ENCODE measurements at regions not wholly inside any gene's neighbourhood (a gene's known extent, or its start where the extent isn't known, plus 50 kb on each side); places are given as distances from the start of the nearest gene placed in this dataset.
A peak's percentile ranks its signal among the peaks of the same experiment; 100 is the strongest.

DNA sequence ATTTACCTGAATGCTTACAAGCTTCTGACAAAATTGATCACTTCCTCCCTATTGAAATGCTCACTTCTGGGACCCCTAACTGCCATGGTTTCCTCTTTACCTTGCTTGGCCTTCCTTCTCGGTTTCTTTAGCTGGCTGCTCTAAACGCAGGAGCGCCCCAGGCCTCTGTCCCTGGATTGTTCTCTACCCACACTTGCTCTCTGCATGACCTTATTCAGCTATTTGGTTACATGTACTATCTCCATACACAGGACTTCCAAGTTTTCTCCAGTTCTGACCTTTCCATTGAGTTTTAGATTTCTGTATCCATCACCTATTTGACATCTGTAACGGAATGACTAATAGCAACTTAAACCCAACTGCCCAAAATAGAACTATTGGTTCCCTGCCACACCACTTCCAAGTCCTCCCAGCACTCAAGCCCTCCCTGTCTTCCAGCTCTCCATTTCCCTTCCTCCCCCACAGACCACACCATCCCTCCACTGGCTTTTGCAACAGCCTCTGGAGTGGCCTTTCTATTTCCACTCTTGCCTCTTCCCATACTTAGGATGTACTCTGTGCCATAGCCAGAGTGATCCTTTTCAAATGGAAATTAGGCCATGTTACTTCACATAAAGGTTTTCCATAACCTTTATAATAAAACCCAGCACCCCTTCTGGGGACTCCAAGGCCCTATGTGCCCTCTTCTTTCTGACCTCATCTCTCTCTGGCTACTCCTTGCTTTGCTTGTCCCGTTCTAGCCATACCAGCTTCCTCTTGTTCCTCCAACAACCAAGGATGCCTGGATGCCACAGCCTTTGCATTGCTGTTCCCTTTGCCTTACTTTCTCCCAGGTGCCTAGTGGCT lies 202.2 kb downstream of the AEBP2 start:
- TF ChIP-seq, protein P1, sequence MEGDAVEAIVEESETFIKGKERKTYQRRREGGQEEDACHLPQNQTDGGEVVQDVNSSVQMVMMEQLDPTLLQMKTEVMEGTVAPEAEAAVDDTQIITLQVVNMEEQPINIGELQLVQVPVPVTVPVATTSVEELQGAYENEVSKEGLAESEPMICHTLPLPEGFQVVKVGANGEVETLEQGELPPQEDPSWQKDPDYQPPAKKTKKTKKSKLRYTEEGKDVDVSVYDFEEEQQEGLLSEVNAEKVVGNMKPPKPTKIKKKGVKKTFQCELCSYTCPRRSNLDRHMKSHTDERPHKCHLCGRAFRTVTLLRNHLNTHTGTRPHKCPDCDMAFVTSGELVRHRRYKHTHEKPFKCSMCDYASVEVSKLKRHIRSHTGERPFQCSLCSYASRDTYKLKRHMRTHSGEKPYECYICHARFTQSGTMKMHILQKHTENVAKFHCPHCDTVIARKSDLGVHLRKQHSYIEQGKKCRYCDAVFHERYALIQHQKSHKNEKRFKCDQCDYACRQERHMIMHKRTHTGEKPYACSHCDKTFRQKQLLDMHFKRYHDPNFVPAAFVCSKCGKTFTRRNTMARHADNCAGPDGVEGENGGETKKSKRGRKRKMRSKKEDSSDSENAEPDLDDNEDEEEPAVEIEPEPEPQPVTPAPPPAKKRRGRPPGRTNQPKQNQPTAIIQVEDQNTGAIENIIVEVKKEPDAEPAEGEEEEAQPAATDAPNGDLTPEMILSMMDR (IDR thresholded peaks at IDR 0.05), result no peak
- Mint-ChIP-seq H3K4me1 (ENCODE audit: low read depth) (peaks cover 9% of the 10 kb centered on the region), H3K36me3 (ENCODE audit: low read depth) (peaks cover 4% of the 10 kb centered on the region), H3K27me3 (ENCODE audit: low read depth) (no peaks in the 10 kb centered on the region), H3K4me3 (ENCODE audit: unreplicated experiment) (no peak overlapping the region), H3K27ac (ENCODE audit: unreplicated experiment) (no peak overlapping the region), H3K9me3 (ENCODE audit: low read depth) (peaks cover 7% of the 10 kb centered on the region)
- DNase-seq (ENCODE audit: low spot score), result no peak

DNA sequence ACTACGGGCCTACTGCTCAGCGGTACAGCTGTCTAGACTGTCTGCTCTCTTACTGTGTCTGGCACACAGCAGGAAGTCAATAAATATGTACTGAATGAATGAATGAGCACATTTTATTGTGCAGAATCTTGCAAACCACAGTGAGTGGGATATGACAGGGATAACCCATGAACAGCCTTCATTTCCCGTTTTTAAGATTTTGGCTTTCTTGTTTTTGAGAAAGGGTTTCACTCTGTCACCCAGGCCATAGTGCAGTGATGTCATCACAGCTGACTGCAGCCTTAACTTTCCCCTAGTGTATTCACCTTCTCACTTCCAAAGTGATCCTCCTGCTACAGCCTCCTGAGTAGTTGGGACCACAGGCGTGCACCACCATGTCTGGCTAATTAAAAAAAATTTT lies 203.1 kb downstream of the AEBP2 start:
- H3K4me3 Mint-ChIP-seq (ENCODE audit: unreplicated experiment), result no peak overlapping the region
- no peak overlapping the region for H3K27ac Mint-ChIP-seq (ENCODE audit: unreplicated experiment)
- H3K36me3 Mint-ChIP-seq (ENCODE audit: low read depth), result peaks cover 4% of the 10 kb centered on the region
- H3K4me1 Mint-ChIP-seq (ENCODE audit: low read depth), result peaks cover 9% of the 10 kb centered on the region
- TF ChIP-seq, protein P1 (IDR thresholded peaks at IDR 0.05), result no peak
- no peak for DNase-seq (ENCODE audit: low spot score)
- peaks cover 9% of the 10 kb centered on the region for H3K9me3 Mint-ChIP-seq (ENCODE audit: low read depth)
- H3K27me3 Mint-ChIP-seq (ENCODE audit: low read depth), result no peaks in the 10 kb centered on the region

DNA sequence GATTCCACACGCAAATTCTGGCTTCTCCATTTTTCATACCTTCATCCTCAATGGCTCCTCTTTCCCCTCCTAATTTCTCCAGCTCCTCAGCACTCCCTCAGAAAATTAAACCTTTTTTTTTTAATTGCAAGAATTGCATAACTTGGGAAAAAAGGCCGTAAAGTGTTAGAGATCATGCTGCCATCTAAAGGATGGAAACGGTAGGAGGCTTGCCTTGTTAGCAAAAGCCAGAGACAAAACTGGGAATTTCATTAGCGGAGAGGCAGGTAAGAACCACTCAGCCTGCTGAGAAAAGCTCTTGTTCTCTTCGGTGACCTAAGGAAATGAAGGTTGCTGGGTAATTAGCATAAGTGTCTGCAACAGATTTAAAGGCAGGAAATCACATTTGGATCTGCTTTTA lies 204.3 kb downstream of the AEBP2 start:
- peaks cover 4% of the 10 kb centered on the region for H3K36me3 Mint-ChIP-seq (ENCODE audit: low read depth)
- H3K27me3 Mint-ChIP-seq (ENCODE audit: low read depth), result no peaks in the 10 kb centered on the region
- DNase-seq (ENCODE audit: low spot score), result no peak
- peaks cover 9% of the 10 kb centered on the region for H3K9me3 Mint-ChIP-seq (ENCODE audit: low read depth)
- TF ChIP-seq, protein P1 (IDR thresholded peaks at IDR 0.05), result peak; percentile 89
- peaks cover 9% of the 10 kb centered on the region for H3K4me1 Mint-ChIP-seq (ENCODE audit: low read depth)
- H3K27ac Mint-ChIP-seq (ENCODE audit: unreplicated experiment), result no peak overlapping the region
- no peak overlapping the region for H3K4me3 Mint-ChIP-seq (ENCODE audit: unreplicated experiment)

DNA sequence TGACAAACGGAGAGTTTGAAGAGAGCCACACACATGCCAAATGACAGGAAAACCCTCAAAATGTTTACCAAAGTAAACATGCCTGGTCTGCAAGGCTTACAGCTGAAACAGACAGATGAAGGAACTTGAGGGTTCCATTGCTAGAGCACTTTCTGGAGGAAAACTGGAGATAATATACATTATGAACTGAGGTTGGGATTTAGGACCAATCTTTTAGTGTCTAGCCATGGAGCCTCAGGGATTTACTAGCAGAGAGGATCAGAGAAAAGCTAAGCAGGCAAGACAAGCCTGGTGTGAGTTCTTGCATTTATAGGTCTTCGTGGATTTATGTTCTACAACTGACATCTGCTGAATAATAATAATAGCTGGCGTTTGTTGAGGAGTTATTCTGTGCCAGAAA lies 205.3 kb downstream of the AEBP2 start:
- no peak overlapping the region for H3K27ac Mint-ChIP-seq (ENCODE audit: unreplicated experiment)
- peaks cover 9% of the 10 kb centered on the region for H3K9me3 Mint-ChIP-seq (ENCODE audit: low read depth)
- no peak for DNase-seq (ENCODE audit: low spot score)
- TF ChIP-seq, protein P1 (IDR thresholded peaks at IDR 0.05), result no peak
- H3K27me3 Mint-ChIP-seq (ENCODE audit: low read depth), result no peaks in the 10 kb centered on the region
- peaks cover 4% of the 10 kb centered on the region for H3K36me3 Mint-ChIP-seq (ENCODE audit: low read depth)
- H3K4me3 Mint-ChIP-seq (ENCODE audit: unreplicated experiment), result no peak overlapping the region
- peaks cover 9% of the 10 kb centered on the region for H3K4me1 Mint-ChIP-seq (ENCODE audit: low read depth)

DNA sequence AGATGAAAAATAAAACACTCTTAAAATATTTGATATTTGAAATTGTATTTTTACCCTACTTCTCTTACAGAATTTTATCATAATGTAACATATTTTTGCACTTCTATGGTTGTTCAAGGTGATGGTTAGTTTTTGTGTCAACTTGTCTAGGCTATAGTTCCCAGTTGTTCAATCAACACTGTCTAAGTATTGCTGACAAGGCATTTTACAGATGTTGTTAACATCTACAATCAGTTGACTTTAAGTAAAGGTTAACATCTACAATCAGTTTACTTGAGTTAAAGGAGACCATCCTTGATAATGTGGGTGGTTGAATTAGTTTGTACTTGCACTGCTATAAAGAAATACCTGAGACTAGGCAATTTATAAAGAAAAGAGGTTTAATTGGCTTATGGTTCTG lies 206.5 kb downstream of the AEBP2 start:
- no peak overlapping the region for H3K27ac Mint-ChIP-seq (ENCODE audit: unreplicated experiment)
- peaks cover 9% of the 10 kb centered on the region for H3K4me1 Mint-ChIP-seq (ENCODE audit: low read depth)
- peaks cover 4% of the 10 kb centered on the region for H3K36me3 Mint-ChIP-seq (ENCODE audit: low read depth)
- no peak for DNase-seq (ENCODE audit: low spot score)
- H3K4me3 Mint-ChIP-seq (ENCODE audit: unreplicated experiment), result no peak overlapping the region
- H3K9me3 Mint-ChIP-seq (ENCODE audit: low read depth), result peaks cover 9% of the 10 kb centered on the region
- no peaks in the 10 kb centered on the region for H3K27me3 Mint-ChIP-seq (ENCODE audit: low read depth)
- TF ChIP-seq, protein P1 (IDR thresholded peaks at IDR 0.05), result no peak

Measured in chondrocyte (in vitro differentiated cells).